Fibroblast of the conjunctiva (primary cell): ENCODE measurements at regions not wholly inside any gene's neighbourhood (a gene's known extent, or its start where the extent isn't known, plus 50 kb on each side); places are given as distances from the start of the nearest gene placed in this dataset.

ENCODE experiments used
- DNase-seq: peaks from one replicate; pipeline ENCODE4 v3.0.0-alpha.2; 2010; ENCODE audit warnings: low read depth

GRCh38 chr15:29424118-29424517, 154.5 kb upstream of the NSMCE3 start:
- no peak for DNase-seq

GRCh38 chr15:29422606-29423005, 153.0 kb upstream of the NSMCE3 start:
- DNase-seq = no peak

GRCh38 chr15:29420188-29420587, 150.6 kb upstream of the NSMCE3 start:
- no peak for DNase-seq

GRCh38 chr15:29418931-29419330, 149.3 kb upstream of the NSMCE3 start:
- no peak for DNase-seq

GRCh38 chr15:29418178-29418577, 148.6 kb upstream of the NSMCE3 start:
- no peak for DNase-seq

- no peak for DNase-seq
Measured at GRCh38 chr15:29411299-29411698, 141.7 kb upstream of the NSMCE3 start.

- no peak for DNase-seq
Measured at GRCh38 chr15:29410338-29410737, 140.7 kb upstream of the NSMCE3 start.

- no peak for DNase-seq
Measured at GRCh38 chr15:29409890-29410289, 140.3 kb upstream of the NSMCE3 start.

GRCh38 chr15:29405564-29405963, 135.9 kb upstream of the NSMCE3 start:
- no peak for DNase-seq

- no peak for DNase-seq
Measured at GRCh38 chr15:29403772-29404171, 134.2 kb upstream of the NSMCE3 start.

- DNase-seq = no peak
Measured at GRCh38 chr15:29401644-29402043, 132.0 kb upstream of the NSMCE3 start.

- no peak for DNase-seq
Measured at GRCh38 chr15:29400701-29401100, 131.1 kb upstream of the NSMCE3 start.

- DNase-seq = no peak
Measured at GRCh38 chr15:29398907-29399306, 129.3 kb upstream of the NSMCE3 start.

GRCh38 chr15:29396176-29396811, 126.7 kb upstream of the NSMCE3 start:
- DNase-seq = no peak

GRCh38 chr15:29393443-29393842, 123.8 kb upstream of the NSMCE3 start:
- no peak for DNase-seq

- DNase-seq = no peak
Measured at GRCh38 chr15:29392358-29392757, 122.7 kb upstream of the NSMCE3 start.

GRCh38 chr15:29390051-29390450, 120.4 kb upstream of the NSMCE3 start:
- DNase-seq = no peak

- no peak for DNase-seq
Measured at GRCh38 chr15:29386523-29386922, 116.9 kb upstream of the NSMCE3 start.

GRCh38 chr15:29383367-29383766, 113.7 kb upstream of the NSMCE3 start:
- DNase-seq = no peak

GRCh38 chr15:29382862-29383261, 113.2 kb upstream of the NSMCE3 start:
- DNase-seq = no peak

- no peak for DNase-seq
Measured at GRCh38 chr15:29380466-29380865, 110.8 kb upstream of the NSMCE3 start.

- no peak for DNase-seq
Measured at GRCh38 chr15:29379647-29380046, 110.0 kb upstream of the NSMCE3 start.

- no peak for DNase-seq
Measured at GRCh38 chr15:29377161-29377560, 107.5 kb upstream of the NSMCE3 start.

GRCh38 chr15:29376590-29376989, 107.0 kb upstream of the NSMCE3 start:
- DNase-seq = no peak

- DNase-seq = no peak
Measured at GRCh38 chr15:29369261-29369660, 99.6 kb upstream of the NSMCE3 start.
